NCI-H446 (cell line): ENCODE measurements at regions not wholly inside any gene's neighbourhood (a gene's known extent, or its start where the extent isn't known, plus 50 kb on each side); places are given as distances from the start of the nearest gene placed in this dataset.
A peak's percentile ranks its signal among the peaks of the same experiment; 100 is the strongest.
"Not testable (repeated sequence)": the region's sequence is repeated elsewhere in the genome, so short reads cannot be mapped to it uniquely, and the experiment has no call there.

Experiments used
- DNase-seq, 2 experiments: peaks; one replicate each; lab custom pipeline; 2025; lab: John Stamatoyannopoulos, UW

DNA sequence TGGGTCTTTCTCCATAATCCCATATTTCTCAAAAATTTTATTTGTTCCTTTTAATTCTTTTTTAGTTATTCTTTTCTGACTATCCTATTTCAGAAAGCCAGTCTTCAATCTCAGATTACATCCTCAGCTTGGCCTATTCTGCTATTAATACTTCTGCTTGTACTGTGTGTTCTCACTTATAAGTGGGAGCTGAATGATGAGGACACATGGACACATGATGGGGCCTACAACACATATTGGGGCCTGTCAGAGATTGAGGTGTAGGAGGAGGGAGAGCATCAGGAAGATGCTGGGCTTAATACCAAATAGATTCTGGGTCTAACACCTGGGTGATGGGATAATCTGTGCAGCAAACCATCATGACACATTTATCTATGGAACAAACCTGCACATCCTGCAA is 82.3 kb downstream of the MAGEE1 start:
- DNase-seq: no peak

DNA sequence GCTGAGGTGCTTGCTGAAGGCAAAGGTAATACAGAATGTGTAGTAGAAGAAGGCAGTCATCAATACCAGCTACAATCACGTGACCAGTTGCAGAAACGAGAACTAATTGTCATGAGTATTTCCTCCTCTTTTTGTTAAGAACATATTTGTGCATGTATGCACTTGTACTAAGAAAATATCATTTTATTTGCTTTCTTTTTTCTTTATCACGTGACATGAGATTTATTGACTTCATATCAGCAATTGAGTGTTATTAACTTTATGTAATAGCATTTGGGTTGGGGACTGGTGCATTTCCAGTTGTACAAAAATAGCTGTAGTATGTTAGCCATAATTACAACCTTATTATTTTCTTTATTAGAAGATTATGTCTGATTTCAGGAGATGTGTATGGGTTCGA is 90.0 kb downstream of the MAGEE1 start:
- no peak for DNase-seq

- DNase-seq: no peak
Observed at GRCh38 chrX:76520273-76521054, 93.0 kb downstream of the MAGEE1 start.

GRCh38 chrX:76535675-76536074 is 108.2 kb downstream of the MAGEE1 start:
- not testable (repeated sequence) for DNase-seq

DNA sequence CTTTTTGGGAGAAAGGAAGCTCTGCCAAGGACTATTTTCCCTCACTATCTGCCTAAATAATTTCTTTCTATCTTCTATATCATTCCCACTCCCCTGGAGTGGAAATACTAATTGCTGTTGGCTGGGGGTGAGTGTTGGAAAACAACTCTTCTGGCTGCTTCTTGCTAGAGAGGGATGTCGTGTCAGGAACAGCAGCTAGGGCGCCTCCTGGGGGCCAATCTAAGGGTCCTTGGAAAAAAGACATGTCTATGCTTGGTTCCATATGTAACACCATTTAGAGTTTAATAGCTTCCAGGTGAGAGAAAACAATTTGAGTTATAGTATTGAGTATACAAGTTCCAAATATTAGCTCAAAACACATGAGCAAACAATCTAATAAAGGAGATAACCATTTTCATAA is 111.3 kb downstream of the MAGEE1 start:
- DNase-seq: no peak

- not testable (repeated sequence) for DNase-seq
Observed at GRCh38 chrX:76543381-76543780, 115.9 kb downstream of the MAGEE1 start.

DNA sequence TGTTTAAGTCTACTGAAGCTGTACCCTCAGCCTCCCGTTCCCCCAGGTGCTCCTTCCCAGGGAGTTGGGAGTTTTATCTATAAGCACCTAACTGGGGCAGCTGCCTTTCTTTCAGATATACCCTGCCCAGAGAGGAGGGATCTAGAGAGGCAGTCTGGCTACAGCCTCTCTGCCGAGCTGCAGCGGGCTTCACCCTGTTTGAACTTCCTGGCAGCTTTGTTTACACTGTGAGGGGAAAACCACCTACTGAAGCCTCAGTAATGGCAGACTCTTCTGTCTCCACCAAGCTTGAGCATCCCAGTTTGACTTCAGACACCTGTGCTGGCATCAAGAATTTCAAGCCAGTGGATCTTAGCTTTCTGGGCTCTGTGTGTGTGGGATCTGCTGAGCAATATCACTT is 122.5 kb downstream of the MAGEE1 start:
- DNase-seq: no peak

- DNase-seq: no peak
Observed at GRCh38 chrX:76555269-76555668, 127.8 kb downstream of the MAGEE1 start.

DNA sequence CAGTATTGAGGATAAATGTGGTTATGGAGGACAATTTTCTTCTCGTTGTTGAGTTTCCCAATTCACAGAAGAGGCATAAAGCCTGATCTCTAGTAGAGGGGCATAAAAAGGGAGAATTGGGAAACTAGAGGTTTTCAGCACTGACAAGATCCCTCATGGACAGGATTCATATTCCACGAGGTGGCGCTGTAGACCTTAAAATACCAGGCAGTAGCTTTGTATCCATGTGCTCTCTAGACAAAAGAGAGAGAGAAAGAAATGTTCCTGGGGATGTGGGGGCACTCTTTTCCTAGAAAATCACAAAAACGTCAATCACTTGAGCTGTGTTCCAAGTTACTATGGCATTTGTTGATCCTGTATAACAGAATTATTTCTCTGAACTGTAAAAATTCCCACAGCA is 128.3 kb downstream of the MAGEE1 start:
- DNase-seq: peak in 1 of 2 experiments; percentile 52

DNA sequence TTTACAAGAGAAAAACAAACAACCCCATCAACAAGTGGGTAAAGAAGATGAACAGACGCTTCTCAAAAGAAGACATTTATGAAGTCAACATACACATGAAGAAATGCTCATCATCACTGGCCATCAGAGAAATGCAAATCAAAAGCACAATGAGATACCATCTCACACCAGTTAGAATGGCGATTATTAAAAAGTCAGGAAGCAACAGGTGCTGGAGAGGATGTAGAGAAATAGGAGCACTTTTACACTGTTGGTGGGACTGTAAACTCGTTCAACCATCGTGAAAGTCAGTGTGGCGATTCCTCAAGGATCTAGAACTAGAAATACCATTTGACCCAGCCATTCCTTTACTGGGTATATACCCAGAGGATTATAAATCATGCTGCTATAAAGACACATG is 137.3 kb downstream of the MAGEE1 start:
- DNase-seq: not testable (repeated sequence)

DNA sequence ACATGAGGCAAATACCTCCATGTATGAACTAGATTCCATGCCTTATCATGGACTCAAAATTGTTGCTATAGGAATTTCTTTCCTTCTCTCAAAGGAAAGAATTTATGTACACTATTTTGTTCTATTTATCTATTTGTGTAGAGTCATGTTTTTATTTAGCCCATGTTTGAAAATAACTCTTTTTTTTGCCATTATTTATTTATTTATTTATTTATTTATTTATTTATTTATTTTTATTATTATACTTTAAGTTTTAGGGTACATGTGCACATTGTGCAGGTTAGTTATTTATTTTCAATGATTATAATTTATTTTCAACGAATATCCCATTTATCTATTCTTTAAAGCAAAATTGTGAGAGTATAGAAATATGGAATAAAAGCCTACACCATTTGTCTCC is 177.9 kb downstream of the MAGEE1 start:
- DNase-seq: no peak

DNA sequence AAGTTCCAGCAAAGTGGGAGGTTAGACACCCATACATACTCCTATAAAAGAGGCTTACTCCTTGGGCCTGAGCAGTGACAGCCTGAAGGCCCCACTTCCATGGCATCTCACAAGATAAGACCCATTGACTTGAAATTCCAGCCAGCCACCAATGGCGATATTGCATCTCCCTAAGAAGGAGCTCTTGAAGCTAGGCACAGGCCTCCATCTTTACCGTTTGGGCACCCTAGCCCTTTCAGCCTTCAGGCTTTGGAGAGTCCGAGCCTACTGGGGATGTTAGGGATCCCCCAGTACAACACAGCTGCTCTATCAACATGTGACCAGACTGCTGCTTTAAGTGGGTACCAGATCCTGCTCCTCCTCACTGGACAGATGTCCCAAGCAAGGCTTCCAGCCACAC is 189.5 kb downstream of the MAGEE1 start:
- no peak for DNase-seq

GRCh38 chrX:76643590-76643989 is 216.1 kb downstream of the MAGEE1 start:
- no peak for DNase-seq

DNA sequence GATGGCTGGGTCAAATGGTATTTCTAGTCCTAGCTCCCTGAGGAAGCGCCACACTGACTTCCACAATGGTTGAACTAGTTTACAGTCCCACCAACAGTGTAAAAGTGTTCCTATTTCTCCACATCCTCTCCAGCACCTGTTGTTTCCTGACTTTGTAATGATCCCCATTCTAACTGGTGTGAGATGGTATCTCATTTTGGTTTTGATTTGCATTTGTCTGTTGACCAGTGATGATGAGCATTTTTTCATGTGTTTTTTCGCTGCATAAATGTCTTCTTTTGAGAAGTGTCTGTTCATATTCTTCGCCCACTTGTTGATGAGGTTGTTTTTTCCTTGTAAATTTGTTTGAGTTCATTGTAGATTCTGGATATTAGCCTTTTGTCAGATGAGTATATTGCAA is 223.9 kb downstream of the MAGEE1 start:
- not testable (repeated sequence) for DNase-seq

GRCh38 chrX:76657499-76657898 is 230.0 kb downstream of the MAGEE1 start:
- no peak for DNase-seq
